Thyroid gland (tissue), 4 donors: ENCODE measurements at regions not wholly inside any gene's neighbourhood (a gene's known extent, or its start where the extent isn't known, plus 50 kb on each side); places are given as distances from the start of the nearest gene placed in this dataset.

Source experiments
- POLR2A ChIP-seq, 2 donors: fragments of 450-650 bp; IDR thresholded peaks; one replicate each; pipeline ENCODE4 v1.6.1; 2017; ENCODE audit warnings: antibody characterized with exemption in 2 of 2, mild to moderate bottlenecking in 2 of 2, moderate library complexity in 1 of 2
- TF ChIP-seq, protein P1 (sequence below), 6 experiments: fragments of 200-600 bp in 3 of 6; fragments of 450-650 bp in 3 of 6; sonication (generic) in 3 of 6; IDR thresholded peaks; one replicate each; pipeline ENCODE4 v1.5.1; 2016 to 2019; ENCODE audit warnings: antibody characterized with exemption in 6 of 6, mild to moderate bottlenecking in 2 of 6, inconsistent platforms in 1 of 6, moderate library complexity in 1 of 6

DNA sequence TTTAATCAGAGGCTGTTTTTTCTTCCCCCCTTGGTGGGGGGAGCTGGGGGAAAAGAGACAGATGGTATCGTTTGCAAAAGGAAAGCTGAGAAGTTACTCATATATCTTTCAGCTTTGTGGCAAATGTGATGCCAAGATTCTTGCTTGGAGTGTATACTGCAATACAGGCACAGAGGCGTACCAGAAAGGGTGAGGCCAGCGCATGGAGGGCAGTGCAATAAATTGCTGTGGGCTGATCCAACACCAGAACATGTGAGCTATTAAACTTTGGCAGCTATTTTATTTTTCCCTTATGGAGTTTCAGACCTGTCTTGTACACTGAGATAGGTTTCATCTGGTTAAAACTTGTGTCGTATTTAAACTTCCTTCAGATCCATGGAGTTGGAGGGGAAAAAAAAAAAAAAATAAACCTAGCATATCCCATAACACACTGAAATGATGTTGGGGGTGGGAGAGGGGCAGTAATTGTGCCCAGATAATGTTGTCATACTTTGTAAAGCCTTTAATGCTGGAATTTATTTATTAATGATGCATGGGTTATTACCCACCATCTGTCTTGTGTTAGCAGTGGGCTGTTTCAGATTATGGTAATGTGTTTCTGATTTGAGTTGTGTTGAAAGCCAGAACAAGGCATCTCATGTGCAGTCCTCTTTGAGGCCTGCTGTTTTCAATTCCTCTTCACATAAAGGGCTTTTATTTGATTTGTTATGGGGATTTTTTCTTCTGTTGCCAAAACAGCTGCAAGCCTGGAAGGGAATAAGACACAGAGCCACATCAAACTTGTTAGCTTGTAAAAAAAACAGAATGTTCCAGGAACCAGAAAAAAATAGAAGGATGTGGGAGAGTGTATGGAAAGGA is 891.3 kb downstream of the TLE1 start:
- TF ChIP-seq, protein P1, sequence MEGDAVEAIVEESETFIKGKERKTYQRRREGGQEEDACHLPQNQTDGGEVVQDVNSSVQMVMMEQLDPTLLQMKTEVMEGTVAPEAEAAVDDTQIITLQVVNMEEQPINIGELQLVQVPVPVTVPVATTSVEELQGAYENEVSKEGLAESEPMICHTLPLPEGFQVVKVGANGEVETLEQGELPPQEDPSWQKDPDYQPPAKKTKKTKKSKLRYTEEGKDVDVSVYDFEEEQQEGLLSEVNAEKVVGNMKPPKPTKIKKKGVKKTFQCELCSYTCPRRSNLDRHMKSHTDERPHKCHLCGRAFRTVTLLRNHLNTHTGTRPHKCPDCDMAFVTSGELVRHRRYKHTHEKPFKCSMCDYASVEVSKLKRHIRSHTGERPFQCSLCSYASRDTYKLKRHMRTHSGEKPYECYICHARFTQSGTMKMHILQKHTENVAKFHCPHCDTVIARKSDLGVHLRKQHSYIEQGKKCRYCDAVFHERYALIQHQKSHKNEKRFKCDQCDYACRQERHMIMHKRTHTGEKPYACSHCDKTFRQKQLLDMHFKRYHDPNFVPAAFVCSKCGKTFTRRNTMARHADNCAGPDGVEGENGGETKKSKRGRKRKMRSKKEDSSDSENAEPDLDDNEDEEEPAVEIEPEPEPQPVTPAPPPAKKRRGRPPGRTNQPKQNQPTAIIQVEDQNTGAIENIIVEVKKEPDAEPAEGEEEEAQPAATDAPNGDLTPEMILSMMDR (IDR thresholded peaks at IDR 0.05) = no peak
- TF ChIP-seq POLR2A (IDR thresholded peaks at IDR 0.05) = no peak
